ENCODE measurements at regions not wholly inside any gene's neighbourhood (a gene's known extent, or its start where the extent isn't known, plus 50 kb on each side); places are given as distances from the start of the nearest gene placed in this dataset.
A peak's percentile ranks its signal among the peaks of the same experiment; 100 is the strongest.

DNA sequence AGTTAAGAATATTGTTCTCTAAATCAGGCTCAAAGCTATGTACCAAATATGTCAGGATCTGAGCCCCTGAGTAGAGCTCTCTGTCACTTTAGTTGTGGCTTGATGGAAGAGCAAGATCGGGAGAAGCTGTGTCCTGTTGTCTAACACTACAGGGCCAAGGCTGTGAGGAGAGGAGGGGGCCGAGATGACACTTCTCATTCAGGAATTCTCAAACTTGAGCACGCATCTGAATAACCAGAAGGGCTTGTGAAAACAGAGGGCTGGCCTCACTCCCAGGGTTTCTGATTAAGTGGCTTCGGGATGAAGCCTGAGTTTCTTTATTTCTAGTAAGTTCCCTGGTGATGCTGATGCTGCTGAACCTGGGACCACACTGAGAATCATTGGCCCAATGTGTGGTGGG lies 209.2 kb upstream of the DAB1 start:
- Histone ChIP-seq H3K4me3 (no peak overlapping the region), H3K9ac (no peak overlapping the region), H3K27ac (no peak overlapping the region), H3K9me3 (ENCODE audit: low read depth) (no peaks in the 10 kb centered on the region), H3K27me3 (replicated peaks; ENCODE audit: insufficient read depth) (no peaks in the 10 kb centered on the region), H3K9me2 (ENCODE audit: insufficient read depth) (no peaks in the 10 kb centered on the region), H2AFZ (no peak overlapping the region), H3F3A (ENCODE audit: insufficient read depth) (no peaks in the 10 kb centered on the region), H3K79me2 (ENCODE audit: insufficient read depth) (no peaks in the 10 kb centered on the region), H4K20me1 (ENCODE audit: insufficient read depth) (no peaks in the 10 kb centered on the region), H3K4me2 (ENCODE audit: unreplicated experiment) (no peak overlapping the region), H3K4me1 (ENCODE audit: insufficient read depth) (peaks cover 7% of the 10 kb centered on the region; the same call in 1 of the 2 replicates), H3K36me3 (ENCODE audit: low read depth) (no peaks in the 10 kb centered on the region)
- DNase-seq = no peak
- no peak for TF ChIP-seq EZH2 (IDR thresholded peaks at IDR 0.05; ENCODE audit: insufficient read depth, poor library complexity, severe bottlenecking)
- no peak for TF ChIP-seq EZH2phosphoT487 (IDR thresholded peaks at IDR 0.05; ENCODE audit: insufficient read depth, low read depth)
- in situ Hi-C loops (cut with MboI) = no loop called here
- WGBS, 2 experiments (ENCODE audit: low coverage in 1 of 2, low lambda C conversion rate in 2 of 2, missing lambda C conversion rate in 2 of 2) = 28 to 32% methylated on average over 4 of the region's 4 CpGs

DNA sequence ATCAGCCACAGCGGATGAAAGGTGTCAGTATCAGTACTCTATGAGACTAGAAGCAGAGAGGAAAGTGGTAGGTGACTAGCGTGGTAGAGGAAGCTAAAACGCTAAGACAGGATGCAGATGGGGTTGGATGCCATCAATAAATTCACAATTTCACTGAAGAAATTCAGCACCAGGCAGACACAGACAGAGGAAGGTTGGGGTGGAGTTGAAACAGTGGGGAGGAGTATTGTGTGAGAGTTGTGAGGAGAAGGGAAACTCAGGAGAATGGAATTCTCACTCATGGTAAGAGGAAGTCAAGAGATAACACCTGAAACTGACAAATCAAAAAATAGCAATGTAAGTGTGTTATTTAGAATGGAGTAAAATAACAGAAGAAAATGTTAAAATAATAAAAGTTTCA lies 208.5 kb upstream of the DAB1 start:
- WGBS, 2 experiments (ENCODE audit: low coverage in 1 of 2, low lambda C conversion rate in 2 of 2, missing lambda C conversion rate in 2 of 2) = 32 to 34% methylated on average over 3 of the region's 3 CpGs
- DNase-seq = peak; percentile 49
- TF ChIP-seq EZH2 (IDR thresholded peaks at IDR 0.05; ENCODE audit: insufficient read depth, poor library complexity, severe bottlenecking) (no peak), EZH2phosphoT487 (IDR thresholded peaks at IDR 0.05; ENCODE audit: insufficient read depth, low read depth) (no peak)
- H3K36me3 ChIP-seq (ENCODE audit: low read depth) = no peaks in the 10 kb centered on the region
- no peaks in the 10 kb centered on the region for H3K9me3 ChIP-seq (ENCODE audit: low read depth)
- no peaks in the 10 kb centered on the region for H3F3A ChIP-seq (ENCODE audit: insufficient read depth)
- no peak overlapping the region for H3K9ac ChIP-seq
- H3K4me2 ChIP-seq (ENCODE audit: unreplicated experiment) = no peak overlapping the region
- peaks cover 7% of the 10 kb centered on the region; the same call in 1 of the 2 replicates for H3K4me1 ChIP-seq (ENCODE audit: insufficient read depth)
- no peaks in the 10 kb centered on the region for H3K27me3 ChIP-seq (replicated peaks; ENCODE audit: insufficient read depth)
- H3K4me3 ChIP-seq = no peak overlapping the region
- H2AFZ ChIP-seq = no peak overlapping the region
- no peaks in the 10 kb centered on the region for H3K79me2 ChIP-seq (ENCODE audit: insufficient read depth)
- H4K20me1 ChIP-seq (ENCODE audit: insufficient read depth) = no peaks in the 10 kb centered on the region
- in situ Hi-C loops (cut with MboI) = no loop called here
- no peaks in the 10 kb centered on the region for H3K9me2 ChIP-seq (ENCODE audit: insufficient read depth)
- no peak overlapping the region for H3K27ac ChIP-seq

DNA sequence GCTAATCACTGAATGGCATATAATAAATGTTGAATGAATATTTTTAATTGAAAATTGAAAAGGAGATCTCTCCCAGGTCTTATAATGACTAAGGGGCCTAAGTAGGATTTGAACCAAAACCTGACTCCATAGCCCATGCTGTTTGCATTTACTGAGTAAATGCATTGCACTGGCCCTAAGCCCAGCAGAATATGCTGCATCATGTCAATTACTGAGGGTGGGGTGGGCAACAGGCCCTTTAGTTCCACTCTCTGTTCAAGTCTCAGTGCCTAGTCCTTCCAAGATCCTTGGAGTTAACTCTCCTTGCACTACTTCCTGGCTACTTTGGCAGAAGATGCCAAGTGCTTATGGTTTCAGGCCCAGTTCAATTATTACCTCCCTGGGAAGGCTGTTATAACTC lies 203.8 kb upstream of the DAB1 start:
- no peaks in the 10 kb centered on the region for H3K9me2 ChIP-seq (ENCODE audit: insufficient read depth)
- no peaks in the 10 kb centered on the region for H3K36me3 ChIP-seq (ENCODE audit: low read depth)
- TF ChIP-seq EZH2phosphoT487 (IDR thresholded peaks at IDR 0.05; ENCODE audit: insufficient read depth, low read depth) (no peak), EZH2 (IDR thresholded peaks at IDR 0.05; ENCODE audit: insufficient read depth, poor library complexity, severe bottlenecking) (no peak)
- in situ Hi-C loops (cut with MboI) = no loop called here
- H3F3A ChIP-seq (ENCODE audit: insufficient read depth) = 0 out of 2 replicates have a peak, but pooled peaks cover 4% of the 10 kb centered on the region
- H3K27me3 ChIP-seq (replicated peaks; ENCODE audit: insufficient read depth) = no peaks in the 10 kb centered on the region
- no peak overlapping the region for H3K4me2 ChIP-seq (ENCODE audit: unreplicated experiment)
- H3K9ac ChIP-seq = no peak overlapping the region
- H3K79me2 ChIP-seq (ENCODE audit: insufficient read depth) = no peaks in the 10 kb centered on the region
- H4K20me1 ChIP-seq (ENCODE audit: insufficient read depth) = no peaks in the 10 kb centered on the region
- H3K27ac ChIP-seq = no peak overlapping the region
- H3K9me3 ChIP-seq (ENCODE audit: low read depth) = no peaks in the 10 kb centered on the region
- no peak for DNase-seq
- no peak overlapping the region for H3K4me3 ChIP-seq
- H3K4me1 ChIP-seq (ENCODE audit: insufficient read depth) = peaks cover 3% of the 10 kb centered on the region; the same call in 1 of the 2 replicates
- H2AFZ ChIP-seq = no peak overlapping the region

DNA sequence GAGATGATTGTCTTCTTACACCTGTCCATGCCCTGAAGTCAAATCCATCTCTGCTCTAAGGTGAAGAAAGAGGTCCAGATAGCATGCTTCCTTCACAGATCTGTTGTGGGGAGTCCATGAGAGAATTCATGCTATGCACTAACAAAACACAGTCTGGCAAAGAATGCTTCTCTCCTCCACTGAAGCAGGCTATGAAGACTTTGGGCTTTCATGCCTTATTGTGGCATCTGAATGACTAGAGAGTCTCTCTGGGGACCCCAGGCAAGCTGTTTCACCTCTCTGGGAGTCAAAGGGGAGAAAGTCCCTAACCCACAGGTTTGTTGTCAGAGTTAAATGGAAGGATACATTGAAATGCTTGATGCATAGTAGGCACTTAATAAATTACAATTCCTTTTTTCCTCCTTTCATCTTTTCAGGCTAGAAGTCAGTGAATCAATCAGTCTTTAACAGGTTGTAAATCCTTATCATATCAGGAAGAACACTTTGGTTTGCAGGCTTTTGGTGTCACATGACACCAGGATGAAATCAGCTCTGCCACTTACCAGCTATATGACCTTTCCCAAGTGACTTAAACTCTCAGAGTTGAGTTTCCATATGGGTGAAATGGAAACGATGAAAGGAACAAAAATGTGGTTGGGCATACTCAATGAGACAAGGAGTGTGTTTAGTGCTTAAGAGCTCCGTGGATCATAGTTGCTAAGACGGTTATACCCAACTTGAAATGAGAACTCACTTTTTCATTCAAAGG lies 200.1 kb upstream of the DAB1 start:
- H3K79me2 ChIP-seq (ENCODE audit: insufficient read depth) = no peaks in the 10 kb centered on the region
- no peak for TF ChIP-seq EZH2 (IDR thresholded peaks at IDR 0.05; ENCODE audit: insufficient read depth, poor library complexity, severe bottlenecking)
- no peak for TF ChIP-seq EZH2phosphoT487 (IDR thresholded peaks at IDR 0.05; ENCODE audit: insufficient read depth, low read depth)
- 73 to 77% methylated on average over 3 of the region's 3 CpGs for WGBS, 2 experiments (ENCODE audit: low coverage in 1 of 2, low lambda C conversion rate in 2 of 2, missing lambda C conversion rate in 2 of 2)
- H3F3A ChIP-seq (ENCODE audit: insufficient read depth) = 0 out of 2 replicates have a peak, but pooled peaks cover 4% of the 10 kb centered on the region
- DNase-seq = no peak
- H2AFZ ChIP-seq = peak overlapping the region; percentile 55
- no peaks in the 10 kb centered on the region for H3K36me3 ChIP-seq (ENCODE audit: low read depth)
- H3K4me1 ChIP-seq (ENCODE audit: insufficient read depth) = peaks cover 6% of the 10 kb centered on the region; the same call in 1 of the 2 replicates
- H3K27ac ChIP-seq = no peak overlapping the region
- no peaks in the 10 kb centered on the region for H3K9me3 ChIP-seq (ENCODE audit: low read depth)
- no peaks in the 10 kb centered on the region for H4K20me1 ChIP-seq (ENCODE audit: insufficient read depth)
- H3K9me2 ChIP-seq (ENCODE audit: insufficient read depth) = no peaks in the 10 kb centered on the region
- in situ Hi-C loops (cut with MboI) = no loop called here
- H3K9ac ChIP-seq = no peak overlapping the region
- no peak overlapping the region for H3K4me2 ChIP-seq (ENCODE audit: unreplicated experiment)
- H3K4me3 ChIP-seq = no peak overlapping the region
- no peaks in the 10 kb centered on the region for H3K27me3 ChIP-seq (replicated peaks; ENCODE audit: insufficient read depth)
